H9 (cell line): ENCODE measurements at regions not wholly inside any gene's neighbourhood (a gene's known extent, or its start where the extent isn't known, plus 50 kb on each side); places are given as distances from the start of the nearest gene placed in this dataset.

Source experiments
- DNase-seq: peaks from one replicate; pipeline ENCODE4 v3.0.0-alpha.2; 2017
- H2AFZ ChIP-seq: one replicate; pipeline ENCODE4 v1.6.1; 2013; ENCODE audit warnings: mild to moderate bottlenecking, low read length, control low read depth, moderate library complexity
- H2AK5ac ChIP-seq: 2 replicates; pipeline ENCODE4 v1.6.1; 2013; ENCODE audit warnings: low read length, control low read depth, mixed read lengths; ENCODE audit not compliant: insufficient read length
- H2BK120ac ChIP-seq: one replicate; pipeline ENCODE4 v1.6.1; 2013; ENCODE audit warnings: low read depth, mild to moderate bottlenecking, low read length, control low read depth, inconsistent platforms; ENCODE audit not compliant: poor library complexity, severe bottlenecking
- H2BK12ac ChIP-seq: 2 replicates; pipeline ENCODE4 v1.6.1; 2013; ENCODE audit warnings: low read length, control low read depth, mixed read lengths, low read depth; ENCODE audit not compliant: insufficient read length
- H2BK15ac ChIP-seq: 2 replicates; pipeline ENCODE4 v1.6.1; 2013; ENCODE audit warnings: low read depth, low read length, control low read depth
- H2BK20ac ChIP-seq: one replicate; pipeline ENCODE4 v1.6.1; 2013; ENCODE audit warnings: low read depth, mild to moderate bottlenecking, low read length, control low read depth, inconsistent platforms; ENCODE audit not compliant: poor library complexity, severe bottlenecking
- H2BK5ac ChIP-seq: 2 replicates; pipeline ENCODE4 v1.6.1; 2013; ENCODE audit warnings: low read length, control low read depth, mixed read lengths; ENCODE audit not compliant: insufficient read length
- H3K14ac ChIP-seq: 2 replicates; pipeline ENCODE4 v1.6.1; 2013; ENCODE audit warnings: low read length, control low read depth; ENCODE audit not compliant: insufficient read depth
- H3K18ac ChIP-seq: 2 replicates; pipeline ENCODE4 v1.6.1; 2013; ENCODE audit warnings: low read depth, mild to moderate bottlenecking, mixed read lengths, low read length, control low read depth; ENCODE audit not compliant: insufficient read length
- H3K23ac ChIP-seq: 2 replicates; pipeline ENCODE4 v1.6.1; 2013; ENCODE audit warnings: low read length, control low read depth, mixed read lengths, low read depth; ENCODE audit not compliant: insufficient read length
- H3K23me2 ChIP-seq: 2 replicates; pipeline ENCODE4 v1.6.1; 2013; ENCODE audit warnings: low read depth, mild to moderate bottlenecking, mixed read lengths, low read length, control low read depth; ENCODE audit not compliant: insufficient read length, poor library complexity, severe bottlenecking
- H3K27ac ChIP-seq: 2 replicates; pipeline ENCODE4 v1.5.1; 2013; ENCODE audit warnings: low read length, control low read depth, mixed read lengths, low read depth; ENCODE audit not compliant: insufficient read length
- H3K27me3 ChIP-seq: 2 replicates; pipeline ENCODE4 v1.6.1; 2013; ENCODE audit warnings: low read length, control low read depth, inconsistent platforms; ENCODE audit not compliant: insufficient read depth
- H3K4ac ChIP-seq: 2 replicates; pipeline ENCODE4 v1.6.1; 2013; ENCODE audit warnings: low read depth, mild to moderate bottlenecking, control low read depth, inconsistent platforms, low read length, moderate library complexity
- H3K4me1 ChIP-seq: 2 replicates; pipeline ENCODE4 v1.6.1; 2013; ENCODE audit warnings: low read length, control low read depth, inconsistent platforms; ENCODE audit not compliant: insufficient read depth
- H3K4me2 ChIP-seq: 2 replicates; pipeline ENCODE4 v1.6.1; 2013; ENCODE audit warnings: low read length, control low read depth, mixed read lengths; ENCODE audit not compliant: insufficient read length, insufficient read depth
- H3K56ac ChIP-seq: 2 replicates; pipeline ENCODE4 v1.6.1; 2013; ENCODE audit warnings: low read depth, mild to moderate bottlenecking, mixed read lengths, low read length, control low read depth; ENCODE audit not compliant: insufficient read length
- H3K79me1 ChIP-seq: 2 replicates; pipeline ENCODE4 v1.6.1; 2013; ENCODE audit warnings: low read depth, mild to moderate bottlenecking, moderate library complexity, low read length, control low read depth, inconsistent platforms; ENCODE audit not compliant: insufficient read depth, poor library complexity, severe bottlenecking
- H3K79me2 ChIP-seq: 2 replicates; pipeline ENCODE4 v1.6.1; 2013; ENCODE audit warnings: low read length, control low read depth, inconsistent platforms; ENCODE audit not compliant: insufficient read depth
- H3K9ac ChIP-seq: 2 replicates; pipeline ENCODE4 v1.6.1; 2013; ENCODE audit warnings: low read length, control low read depth, mixed read lengths; ENCODE audit not compliant: insufficient read length; ENCODE audit errors: extremely low read depth
- H3K9me3 ChIP-seq: one replicate; pipeline ENCODE4 v1.6.1; 2013; ENCODE audit warnings: low read depth, low read length, inconsistent platforms; ENCODE audit not compliant: control insufficient read depth
- H3T11ph ChIP-seq: one replicate; pipeline ENCODE4 v1.6.1; 2013; ENCODE audit warnings: mild to moderate bottlenecking, low read length, control low read depth, inconsistent platforms
- H4K20me1 ChIP-seq: one replicate; pipeline ENCODE4 v1.6.1; 2013; ENCODE audit not compliant: control insufficient read depth, insufficient read length, insufficient read depth
- H4K5ac ChIP-seq: 2 replicates; pipeline ENCODE4 v1.6.1; 2013; ENCODE audit warnings: low read depth, mild to moderate bottlenecking, mixed read lengths, low read length, control low read depth; ENCODE audit not compliant: insufficient read length
- H4K8ac ChIP-seq: replicated peaks from 2 replicates; pipeline ENCODE4 v1.6.1; 2013; ENCODE audit warnings: low read length, control low read depth, mixed read lengths, low read depth; ENCODE audit not compliant: insufficient read length
- H4K91ac ChIP-seq: 2 replicates; pipeline ENCODE4 v1.6.1; 2013; ENCODE audit warnings: low read depth, mild to moderate bottlenecking, moderate library complexity, mixed read lengths, low read length, control low read depth; ENCODE audit not compliant: insufficient read length
- H3K27ac Mint-ChIP-seq, 3 experiments: 2 replicates in 2 of 3; 3 replicates in 1 of 3; pipeline ENCODE4 v1.8.0; 2020 to 2021; ENCODE audit warnings: mixed read lengths in 3 of 3, mild to moderate bottlenecking in 1 of 3, moderate library complexity in 1 of 3
- H3K27me3 Mint-ChIP-seq: 2 replicates; pipeline ENCODE4 v1.8.0; 2021; ENCODE audit warnings: low read depth, mild to moderate bottlenecking, moderate library complexity, mixed read lengths
- H3K36me3 Mint-ChIP-seq, 3 experiments: 2 replicates in 2 of 3; 3 replicates in 1 of 3; pipeline ENCODE4 v1.8.0; 2020 to 2021; ENCODE audit warnings: low read depth in 3 of 3, mixed read lengths in 3 of 3; ENCODE audit not compliant: insufficient read depth in 1 of 3
- H3K4me1 Mint-ChIP-seq, 2 experiments: 2 replicates each; pipeline ENCODE4 v1.8.0; 2020; ENCODE audit warnings: mixed read lengths in 2 of 2
- H3K4me3 Mint-ChIP-seq, 2 experiments: 2 replicates in 1 of 2; 3 replicates in 1 of 2; pipeline ENCODE4 v1.8.0; 2020 to 2021; ENCODE audit warnings: mild to moderate bottlenecking in 2 of 2, mixed read lengths in 2 of 2, moderate library complexity in 1 of 2
- H3K9me3 Mint-ChIP-seq, 2 experiments: 2 replicates in 1 of 2; 3 replicates in 1 of 2; pipeline ENCODE4 v1.8.0; 2020; ENCODE audit warnings: mild to moderate bottlenecking in 2 of 2, mixed read lengths in 2 of 2, moderate library complexity in 1 of 2
- WGBS: extraction: QIAGEN DNeasy Blood & Tissue Kit; methylation state at CpG from one replicate; pipeline ENCODE4 v1.1.7; 2013; ENCODE audit warnings: missing lambda C conversion rate, low lambda C conversion rate, mixed read lengths; ENCODE audit not compliant: insufficient read length; ENCODE audit errors: extremely low coverage; 5-methylcytosine and 5-hydroxymethylcytosine counted together
- TF ChIP-seq, protein P1 (sequence below): fragments of 200-600 bp; sonication (generic); conservative IDR thresholded peaks from 3 replicates; pipeline ENCODE4 v1.8.0; 2021; ENCODE audit warnings: antibody characterized with exemption, mild to moderate bottlenecking

- Histone ChIP-seq H2BK5ac (no peak overlapping the region), H3K56ac (no peak overlapping the region), H4K5ac (no peak overlapping the region), H3K14ac (no peak overlapping the region), H4K8ac (no peak overlapping the region), H2AFZ (no peak overlapping the region), H2BK12ac (no peak overlapping the region), H3K23me2 (no peaks in the 10 kb centered on the region), H3K9me3 (no peaks in the 10 kb centered on the region), H3K79me1 (no peaks in the 10 kb centered on the region), H4K91ac (no peak overlapping the region), H2AK5ac (no peak overlapping the region), H4K20me1 (no peaks in the 10 kb centered on the region), H3K4ac (no peak overlapping the region), H2BK20ac (no peak overlapping the region), H3K27ac (no peak overlapping the region), H3K18ac (no peak overlapping the region), H3K79me2 (no peaks in the 10 kb centered on the region), H3T11ph (no peak overlapping the region), H3K23ac (no peak overlapping the region), H3K4me2 (no peak overlapping the region), H3K9ac (no peak overlapping the region), H3K4me1 (no peaks in the 10 kb centered on the region), H3K27me3 (no peaks in the 10 kb centered on the region), H2BK120ac (no peak overlapping the region), H2BK15ac (no peak overlapping the region)
- H3K27me3 Mint-ChIP-seq = no peaks in the 10 kb centered on the region
- no peak for DNase-seq
- H3K4me1 Mint-ChIP-seq = no peaks in the 10 kb centered on the region
- TF ChIP-seq, protein P1, sequence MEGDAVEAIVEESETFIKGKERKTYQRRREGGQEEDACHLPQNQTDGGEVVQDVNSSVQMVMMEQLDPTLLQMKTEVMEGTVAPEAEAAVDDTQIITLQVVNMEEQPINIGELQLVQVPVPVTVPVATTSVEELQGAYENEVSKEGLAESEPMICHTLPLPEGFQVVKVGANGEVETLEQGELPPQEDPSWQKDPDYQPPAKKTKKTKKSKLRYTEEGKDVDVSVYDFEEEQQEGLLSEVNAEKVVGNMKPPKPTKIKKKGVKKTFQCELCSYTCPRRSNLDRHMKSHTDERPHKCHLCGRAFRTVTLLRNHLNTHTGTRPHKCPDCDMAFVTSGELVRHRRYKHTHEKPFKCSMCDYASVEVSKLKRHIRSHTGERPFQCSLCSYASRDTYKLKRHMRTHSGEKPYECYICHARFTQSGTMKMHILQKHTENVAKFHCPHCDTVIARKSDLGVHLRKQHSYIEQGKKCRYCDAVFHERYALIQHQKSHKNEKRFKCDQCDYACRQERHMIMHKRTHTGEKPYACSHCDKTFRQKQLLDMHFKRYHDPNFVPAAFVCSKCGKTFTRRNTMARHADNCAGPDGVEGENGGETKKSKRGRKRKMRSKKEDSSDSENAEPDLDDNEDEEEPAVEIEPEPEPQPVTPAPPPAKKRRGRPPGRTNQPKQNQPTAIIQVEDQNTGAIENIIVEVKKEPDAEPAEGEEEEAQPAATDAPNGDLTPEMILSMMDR = no peak
- no peak overlapping the region for H3K4me3 Mint-ChIP-seq
- no peak overlapping the region for H3K27ac Mint-ChIP-seq
- H3K36me3 Mint-ChIP-seq = peaks cover 0 to 4% (median 2%) of the 10 kb centered on the region in 3 experiments; a peak in 3 of 7 replicates
- peaks cover 3 to 13% of the 10 kb centered on the region in 2 experiments; a peak in 4 of 5 replicates for H3K9me3 Mint-ChIP-seq
- WGBS = no CpG with 5 or more reads among the region's 1 CpG
These were observed 924.6 kb upstream of the GJE1 start for GRCh38 chr6:141208101-141208500.
